HepG2 (cell line): ENCODE measurements at regions not wholly inside any gene's neighbourhood (a gene's known extent, or its start where the extent isn't known, plus 50 kb on each side); places are given as distances from the start of the nearest gene placed in this dataset.

Experiments used
- CCAR2 ChIP-seq: fragments of 200-400 bp; formaldehyde crosslinking; optimal IDR thresholded peaks from 2 replicates; pipeline ENCODE3; 2018; ENCODE audit warnings: low read depth, mild to moderate bottlenecking, low read length, moderate library complexity
- DNMT3B ChIP-seq: conservative IDR thresholded peaks from 2 replicates; pipeline ENCODE4 v1.6.1; 2016; ENCODE audit warnings: missing biosample characterization, control low read depth
- GPBP1L1 ChIP-seq: sonication (generic); formaldehyde crosslinking; IDR thresholded peaks from 2 replicates; pipeline ENCODE4 v1.5.0; 2020; ENCODE audit warnings: mild to moderate bottlenecking, missing genetic modification reagents
- GZF1 ChIP-seq: sonication (generic); formaldehyde crosslinking; IDR thresholded peaks from 2 replicates; pipeline ENCODE4 v1.5.1; 2020; ENCODE audit warnings: mild to moderate bottlenecking, missing genetic modification reagents
- HOXA5 ChIP-seq: sonication (generic); formaldehyde crosslinking; IDR thresholded peaks from 2 replicates; pipeline ENCODE4 v1.4.0; 2020; ENCODE audit warnings: missing genetic modification reagents
- LCORL ChIP-seq, 2 experiments: fragments of 450-650 bp in 1 of 2; sonication (generic) in 1 of 2; formaldehyde crosslinking in 1 of 2; IDR thresholded peaks; 2 replicates each; pipeline versions ENCODE4 v1.5.0 to v1.6.1; 2017 to 2020; ENCODE audit warnings: antibody characterized with exemption in 1 of 2, missing genetic modification reagents in 1 of 2
- MXD4 ChIP-seq: IDR thresholded peaks from 2 replicates; pipeline ENCODE4 v1.6.1; 2016; ENCODE audit warnings: mild to moderate bottlenecking, missing biosample characterization, missing genetic modification reagents
- RERE ChIP-seq: IDR thresholded peaks from 2 replicates; pipeline ENCODE4 v1.6.1; 2016; ENCODE audit warnings: low read depth, missing genetic modification reagents, missing compliant biosample characterization
- TEAD3 ChIP-seq: optimal IDR thresholded peaks from 2 replicates; pipeline ENCODE3; 2016; ENCODE audit warnings: borderline replicate concordance
- ZNF121 ChIP-seq: sonication (generic); formaldehyde crosslinking; IDR thresholded peaks from 2 replicates; pipeline ENCODE4 v1.5.0; 2020; ENCODE audit warnings: mild to moderate bottlenecking, missing genetic modification reagents
- ZNF343 ChIP-seq: sonication (generic); formaldehyde crosslinking; IDR thresholded peaks from 2 replicates; pipeline ENCODE4 v1.4.0; 2020; ENCODE audit warnings: mild to moderate bottlenecking, missing genetic modification reagents
- ZNF737 ChIP-seq: sonication (generic); formaldehyde crosslinking; IDR thresholded peaks from 2 replicates; pipeline ENCODE4 v1.5.0; 2020; ENCODE audit warnings: missing genetic modification reagents, mild to moderate bottlenecking, borderline replicate concordance
- ZNF746 ChIP-seq: sonication (generic); formaldehyde crosslinking; IDR thresholded peaks from 2 replicates; pipeline ENCODE4 v1.8.0; 2022; ENCODE audit warnings: mild to moderate bottlenecking, missing genetic modification reagents
- ZSCAN21 ChIP-seq: sonication (generic); formaldehyde crosslinking; IDR thresholded peaks from 2 replicates; pipeline ENCODE4 v1.8.0; 2022; ENCODE audit warnings: mild to moderate bottlenecking, missing genetic modification reagents, moderate library complexity, borderline replicate concordance
- TF ChIP-seq, protein P1 (sequence below): sonication (generic); formaldehyde crosslinking; IDR thresholded peaks from 2 replicates; pipeline ENCODE4 v1.5.0; 2020; ENCODE audit warnings: missing genetic modification reagents, mild to moderate bottlenecking, borderline replicate concordance
- TF ChIP-seq, protein P2 (sequence below): sonication (generic); formaldehyde crosslinking; IDR thresholded peaks from 2 replicates; pipeline ENCODE4 v1.9.0; 2021; ENCODE audit warnings: missing genetic modification reagents, borderline replicate concordance
- TF ChIP-seq, protein P3 (sequence below): sonication (generic); formaldehyde crosslinking; IDR thresholded peaks from 2 replicates; pipeline ENCODE4 v1.4.0; 2020; ENCODE audit warnings: low read depth, mild to moderate bottlenecking, missing genetic modification reagents

GRCh38 chr15:67945951-67946700 is 106.3 kb upstream of the RNU6-1 start (continued):
- TF ChIP-seq CCAR2: no peak
- TF ChIP-seq ZSCAN21 (CRISPR knock-in tag): no peak
- TF ChIP-seq ZNF121 (CRISPR knock-in tag): no peak
- TF ChIP-seq GPBP1L1: no peak
- TF ChIP-seq ZNF746: peak; percentile 87
- peak; percentile 97 for TF ChIP-seq TEAD3 (CRISPR knock-in tag)
- TF ChIP-seq, protein P1, sequence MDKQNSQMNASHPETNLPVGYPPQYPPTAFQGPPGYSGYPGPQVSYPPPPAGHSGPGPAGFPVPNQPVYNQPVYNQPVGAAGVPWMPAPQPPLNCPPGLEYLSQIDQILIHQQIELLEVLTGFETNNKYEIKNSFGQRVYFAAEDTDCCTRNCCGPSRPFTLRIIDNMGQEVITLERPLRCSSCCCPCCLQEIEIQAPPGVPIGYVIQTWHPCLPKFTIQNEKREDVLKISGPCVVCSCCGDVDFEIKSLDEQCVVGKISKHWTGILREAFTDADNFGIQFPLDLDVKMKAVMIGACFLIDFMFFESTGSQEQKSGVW (CRISPR knock-in tag): no peak
- TF ChIP-seq, protein P2, sequence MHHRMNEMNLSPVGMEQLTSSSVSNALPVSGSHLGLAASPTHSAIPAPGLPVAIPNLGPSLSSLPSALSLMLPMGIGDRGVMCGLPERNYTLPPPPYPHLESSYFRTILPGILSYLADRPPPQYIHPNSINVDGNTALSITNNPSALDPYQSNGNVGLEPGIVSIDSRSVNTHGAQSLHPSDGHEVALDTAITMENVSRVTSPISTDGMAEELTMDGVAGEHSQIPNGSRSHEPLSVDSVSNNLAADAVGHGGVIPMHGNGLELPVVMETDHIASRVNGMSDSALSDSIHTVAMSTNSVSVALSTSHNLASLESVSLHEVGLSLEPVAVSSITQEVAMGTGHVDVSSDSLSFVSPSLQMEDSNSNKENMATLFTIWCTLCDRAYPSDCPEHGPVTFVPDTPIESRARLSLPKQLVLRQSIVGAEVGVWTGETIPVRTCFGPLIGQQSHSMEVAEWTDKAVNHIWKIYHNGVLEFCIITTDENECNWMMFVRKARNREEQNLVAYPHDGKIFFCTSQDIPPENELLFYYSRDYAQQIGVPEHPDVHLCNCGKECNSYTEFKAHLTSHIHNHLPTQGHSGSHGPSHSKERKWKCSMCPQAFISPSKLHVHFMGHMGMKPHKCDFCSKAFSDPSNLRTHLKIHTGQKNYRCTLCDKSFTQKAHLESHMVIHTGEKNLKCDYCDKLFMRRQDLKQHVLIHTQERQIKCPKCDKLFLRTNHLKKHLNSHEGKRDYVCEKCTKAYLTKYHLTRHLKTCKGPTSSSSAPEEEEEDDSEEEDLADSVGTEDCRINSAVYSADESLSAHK (CRISPR knock-in tag): no peak
- TF ChIP-seq ZNF737 (CRISPR knock-in tag): no peak
- 0 out of 2 replicates have a peak, but pooled peaks have one; percentile 18 for TF ChIP-seq HOXA5 (CRISPR knock-in tag)
- TF ChIP-seq ZNF343 (CRISPR knock-in tag): no peak
- TF ChIP-seq MXD4 (CRISPR knock-in tag): peak; percentile 31; the same call in 1 of the 2 replicates
- no peak for TF ChIP-seq RERE
- TF ChIP-seq, protein P3, sequence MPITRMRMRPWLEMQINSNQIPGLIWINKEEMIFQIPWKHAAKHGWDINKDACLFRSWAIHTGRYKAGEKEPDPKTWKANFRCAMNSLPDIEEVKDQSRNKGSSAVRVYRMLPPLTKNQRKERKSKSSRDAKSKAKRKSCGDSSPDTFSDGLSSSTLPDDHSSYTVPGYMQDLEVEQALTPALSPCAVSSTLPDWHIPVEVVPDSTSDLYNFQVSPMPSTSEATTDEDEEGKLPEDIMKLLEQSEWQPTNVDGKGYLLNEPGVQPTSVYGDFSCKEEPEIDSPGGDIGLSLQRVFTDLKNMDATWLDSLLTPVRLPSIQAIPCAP: no peak
- TF ChIP-seq LCORL (IDR thresholded peaks at IDR 0.05): no peak
- peak; percentile 89 for TF ChIP-seq LCORL (CRISPR knock-in tag; IDR thresholded peaks at IDR 0.05)
- no peak; the same call in 1 of the 2 replicates for TF ChIP-seq GZF1 (CRISPR knock-in tag)
- TF ChIP-seq DNMT3B (CRISPR knock-in tag): 0 out of 2 replicates have a peak, but pooled peaks have one; percentile 17
